Esophagus squamous epithelium (tissue), 4 donors: ENCODE measurements at regions not wholly inside any gene's neighbourhood (a gene's known extent, or its start where the extent isn't known, plus 50 kb on each side); places are given as distances from the start of the nearest gene placed in this dataset.

Experiments
- CTCF ChIP-seq, 6 experiments: fragments of 450-650 bp in 4 of 6; fragments of 200-600 bp in 2 of 6; sonication (generic) in 2 of 6; IDR thresholded peaks; one replicate each; pipeline ENCODE4 v1.5.1; 2016 to 2019; ENCODE audit warnings: antibody characterized with exemption in 6 of 6, mild to moderate bottlenecking in 4 of 6, moderate library complexity in 4 of 6
- POLR2A ChIP-seq, 4 donors: fragments of 450-650 bp; IDR thresholded peaks; one replicate each; pipeline ENCODE4 v1.6.1; 2017; ENCODE audit warnings: antibody characterized with exemption in 4 of 4, mild to moderate bottlenecking in 4 of 4, moderate library complexity in 3 of 4

GRCh38 chr14:83118029-83118428, 1584.4 kb upstream of the SEL1L start:
- TF ChIP-seq CTCF (IDR thresholded peaks at IDR 0.05) (no peak), POLR2A (IDR thresholded peaks at IDR 0.05) (no peak)
